ENCODE measurements at regions not wholly inside any gene's neighbourhood (a gene's known extent, or its start where the extent isn't known, plus 50 kb on each side); places are given as distances from the start of the nearest gene placed in this dataset.
A peak's percentile ranks its signal among the peaks of the same experiment; 100 is the strongest.

DNA sequence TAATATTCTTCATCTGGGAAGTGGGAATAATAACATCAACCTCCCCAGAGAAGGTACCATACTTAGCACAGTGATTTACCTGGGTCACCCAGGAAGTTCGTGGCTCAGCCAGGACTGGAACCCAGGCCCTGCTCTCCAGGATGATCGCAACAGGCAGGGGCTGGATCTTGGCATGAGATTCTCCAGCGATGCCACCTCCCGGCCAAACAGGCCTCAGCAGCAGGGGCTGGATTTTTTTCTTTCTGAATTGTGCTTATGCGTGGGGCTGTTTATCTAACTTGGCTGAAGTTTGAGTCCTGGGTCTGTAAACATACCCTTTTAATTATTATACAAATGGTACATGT, 129.5 kb upstream of the PTPN1 start:
- TF ChIP-seq, protein P1, sequence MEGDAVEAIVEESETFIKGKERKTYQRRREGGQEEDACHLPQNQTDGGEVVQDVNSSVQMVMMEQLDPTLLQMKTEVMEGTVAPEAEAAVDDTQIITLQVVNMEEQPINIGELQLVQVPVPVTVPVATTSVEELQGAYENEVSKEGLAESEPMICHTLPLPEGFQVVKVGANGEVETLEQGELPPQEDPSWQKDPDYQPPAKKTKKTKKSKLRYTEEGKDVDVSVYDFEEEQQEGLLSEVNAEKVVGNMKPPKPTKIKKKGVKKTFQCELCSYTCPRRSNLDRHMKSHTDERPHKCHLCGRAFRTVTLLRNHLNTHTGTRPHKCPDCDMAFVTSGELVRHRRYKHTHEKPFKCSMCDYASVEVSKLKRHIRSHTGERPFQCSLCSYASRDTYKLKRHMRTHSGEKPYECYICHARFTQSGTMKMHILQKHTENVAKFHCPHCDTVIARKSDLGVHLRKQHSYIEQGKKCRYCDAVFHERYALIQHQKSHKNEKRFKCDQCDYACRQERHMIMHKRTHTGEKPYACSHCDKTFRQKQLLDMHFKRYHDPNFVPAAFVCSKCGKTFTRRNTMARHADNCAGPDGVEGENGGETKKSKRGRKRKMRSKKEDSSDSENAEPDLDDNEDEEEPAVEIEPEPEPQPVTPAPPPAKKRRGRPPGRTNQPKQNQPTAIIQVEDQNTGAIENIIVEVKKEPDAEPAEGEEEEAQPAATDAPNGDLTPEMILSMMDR (IDR thresholded peaks at IDR 0.05; ENCODE audit: low read depth, low read length), result peak; percentile 47; the same call in 1 of the 2 replicates
- H3K4me3 ChIP-seq (ENCODE audit: low read depth, low read length), result no peak overlapping the region

DNA sequence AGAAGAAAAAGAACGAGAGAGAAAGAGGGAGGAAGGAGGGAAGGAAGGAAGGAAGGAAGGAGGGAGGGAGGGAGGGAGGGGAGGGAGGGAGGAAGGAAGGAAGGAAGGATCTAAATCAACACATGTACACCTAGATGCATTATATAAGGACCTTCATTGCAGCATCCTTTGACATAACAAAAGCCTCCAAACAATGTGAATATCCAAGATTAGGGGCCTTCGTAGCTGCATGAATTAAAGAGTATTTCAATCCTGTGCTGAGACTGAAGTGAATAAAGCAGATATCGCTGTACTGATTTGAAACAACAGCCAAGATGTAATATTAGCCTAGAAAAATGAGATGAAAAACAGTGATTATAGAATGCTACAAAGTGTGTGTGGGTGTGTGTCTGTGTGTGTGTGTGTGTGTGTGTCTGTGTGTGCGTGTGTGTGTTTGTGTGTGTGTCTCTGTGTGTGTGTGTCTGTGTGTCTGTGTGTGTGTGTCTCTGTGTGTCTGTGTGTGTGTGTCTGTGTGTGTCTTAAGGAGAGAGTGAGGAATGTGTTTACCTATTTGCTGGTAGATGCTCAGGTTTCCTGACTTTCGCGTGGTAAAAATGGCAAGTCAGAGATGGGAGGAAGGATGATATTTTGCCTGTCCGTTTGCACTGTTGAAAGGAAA, 129.0 kb upstream of the PTPN1 start:
- TF ChIP-seq, protein P1 (IDR thresholded peaks at IDR 0.05; ENCODE audit: low read depth, low read length), result no peak
- H3K4me3 ChIP-seq (ENCODE audit: low read depth, low read length), result no peak overlapping the region

DNA sequence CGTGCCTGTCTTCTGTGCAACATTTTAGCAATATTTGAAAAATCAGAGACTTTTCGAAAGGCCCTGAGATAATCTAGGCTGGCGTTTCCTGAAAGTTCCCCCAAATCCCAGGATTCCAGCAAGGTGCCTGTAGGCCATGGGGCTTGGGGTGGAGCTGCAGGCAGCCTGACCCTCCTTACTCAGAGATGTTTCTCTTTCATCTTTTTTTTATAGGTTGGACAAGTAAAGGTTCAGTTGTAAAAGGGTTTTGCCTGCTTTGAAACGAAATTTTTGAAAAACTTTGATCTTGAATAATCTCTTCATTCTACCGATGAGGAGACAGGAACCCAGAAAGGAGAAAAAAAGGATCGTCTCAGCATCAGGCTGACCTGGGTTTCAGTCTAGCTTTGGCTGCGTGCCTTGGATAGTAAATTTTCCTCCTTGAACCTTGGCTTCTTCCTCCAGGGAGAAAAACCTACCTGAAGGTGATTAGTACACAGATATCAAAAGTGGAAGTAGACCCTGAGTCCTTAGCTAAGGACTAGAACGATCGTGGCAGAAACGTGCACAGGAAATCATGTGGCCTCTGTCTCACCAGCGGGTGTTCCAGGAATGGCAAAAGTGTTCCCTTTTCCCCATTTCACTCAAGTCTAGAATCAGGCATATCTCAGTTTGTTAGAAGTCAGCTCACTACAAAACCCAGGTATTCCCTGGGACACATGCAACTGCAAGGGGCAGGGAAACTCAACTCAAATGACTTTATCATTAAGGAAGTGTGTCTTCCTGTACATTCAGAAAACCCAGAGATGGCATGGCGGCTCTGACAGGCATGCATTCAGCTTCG, 128.2 kb upstream of the PTPN1 start:
- H3K4me3 ChIP-seq (ENCODE audit: low read depth, low read length), result no peak overlapping the region
- TF ChIP-seq, protein P1 (IDR thresholded peaks at IDR 0.05; ENCODE audit: low read depth, low read length), result no peak

DNA sequence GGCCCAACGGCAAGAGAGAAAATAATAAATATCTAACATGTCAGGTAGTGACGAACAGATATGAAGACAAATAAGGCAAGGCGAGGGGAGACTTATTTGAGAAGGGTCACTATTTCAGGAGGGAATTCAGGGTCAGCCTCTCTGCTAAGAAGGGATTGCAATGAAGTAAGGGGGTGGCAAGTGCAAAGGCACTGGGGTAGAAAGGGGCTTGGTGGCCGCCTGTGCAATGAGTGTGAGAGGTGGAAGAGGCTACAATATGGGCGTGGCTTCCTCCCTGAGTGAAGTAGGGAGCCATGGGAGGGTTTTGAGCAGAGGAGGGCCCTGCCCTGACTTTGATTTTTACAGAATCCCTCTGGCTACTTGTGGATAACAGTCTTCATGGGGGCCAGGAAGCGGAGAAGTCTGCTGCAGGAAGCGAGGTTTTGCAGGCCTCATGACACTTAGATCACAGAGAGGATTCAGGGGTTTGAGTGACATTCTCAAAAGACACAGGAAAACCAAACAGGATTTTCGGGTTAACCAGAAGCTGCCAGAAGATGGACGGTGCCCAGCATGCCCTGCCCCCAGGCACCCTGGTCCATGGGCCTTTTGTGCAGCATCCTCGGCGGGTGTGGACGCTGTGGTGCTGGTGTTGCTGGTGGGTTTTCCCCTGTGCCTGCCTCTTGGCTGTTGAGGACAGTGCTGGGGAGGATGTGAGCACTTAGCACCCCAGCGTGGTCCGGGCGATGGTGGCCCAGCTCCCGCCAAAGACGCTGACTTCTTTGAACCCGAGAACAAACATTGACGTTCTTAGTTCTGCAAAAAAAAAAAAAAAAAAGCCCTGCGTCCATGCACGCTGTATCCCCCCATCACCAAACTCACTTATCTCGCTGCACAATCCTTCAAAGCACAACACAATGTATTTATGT, 124.2 kb upstream of the PTPN1 start:
- H3K4me3 ChIP-seq (ENCODE audit: low read depth, low read length), result no peak overlapping the region
- TF ChIP-seq, protein P1 (IDR thresholded peaks at IDR 0.05; ENCODE audit: low read depth, low read length), result no peak

DNA sequence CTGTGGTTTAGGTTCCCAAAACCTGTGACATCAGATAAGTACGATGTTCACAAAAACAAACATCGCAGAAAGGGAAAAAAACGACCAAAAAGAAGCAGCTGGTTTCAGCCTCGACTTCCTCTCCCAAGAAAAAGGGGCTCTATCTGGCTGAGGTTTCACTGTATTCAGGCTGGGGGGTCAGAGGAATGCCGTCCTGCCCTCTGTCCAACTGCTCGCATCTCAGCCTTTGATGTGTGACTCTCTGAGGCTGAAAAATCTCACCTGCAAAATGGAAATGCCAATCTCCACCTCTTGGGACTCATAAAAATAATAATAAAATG, 123.6 kb upstream of the PTPN1 start:
- no peak overlapping the region for H3K4me3 ChIP-seq (ENCODE audit: low read depth, low read length)
- TF ChIP-seq, protein P1 (IDR thresholded peaks at IDR 0.05; ENCODE audit: low read depth, low read length), result no peak

DNA sequence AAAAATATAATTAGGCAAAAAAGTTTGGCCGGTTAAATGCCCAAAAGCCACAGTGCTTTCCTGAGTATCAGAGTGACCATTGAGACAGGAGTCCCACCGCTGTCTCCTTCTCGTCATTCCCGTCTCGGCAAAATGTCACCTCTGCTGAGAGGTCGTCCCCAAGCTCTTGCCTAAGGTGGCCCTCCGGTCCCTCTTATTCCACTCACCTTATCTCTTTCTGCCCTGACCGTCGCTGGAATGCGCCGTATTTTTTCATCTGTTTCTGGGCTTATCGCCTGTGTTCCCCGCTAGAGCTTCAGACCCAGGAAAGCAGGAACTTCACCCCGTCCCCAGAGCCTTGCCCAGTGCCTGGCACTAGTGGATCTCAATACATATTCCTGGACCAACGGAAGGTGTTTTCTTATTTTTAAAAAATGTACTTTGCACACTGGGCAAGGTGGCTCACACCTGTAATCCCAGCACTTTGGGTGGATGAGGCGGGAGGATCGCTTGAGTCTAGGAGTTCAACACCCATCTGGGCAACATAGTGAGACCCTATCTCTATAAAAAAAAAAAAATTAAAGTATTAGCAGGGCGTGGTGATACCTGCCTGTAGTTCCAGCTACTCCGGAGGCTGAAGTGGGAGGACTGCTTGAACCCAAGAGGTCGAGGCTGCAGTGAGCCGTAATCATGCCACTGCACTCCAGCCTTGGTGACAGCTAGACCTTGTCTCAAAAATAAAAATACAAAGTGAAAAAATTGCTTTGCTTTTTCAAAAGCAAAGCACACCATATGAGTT, 122.8 kb upstream of the PTPN1 start:
- TF ChIP-seq, protein P1 (IDR thresholded peaks at IDR 0.05; ENCODE audit: low read depth, low read length), result no peak
- H3K4me3 ChIP-seq (ENCODE audit: low read depth, low read length), result no peak overlapping the region

Data from WI38 (cell line).